ENCODE measurements at regions not wholly inside any gene's neighbourhood (a gene's known extent, or its start where the extent isn't known, plus 50 kb on each side); places are given as distances from the start of the nearest gene placed in this dataset.

DNA sequence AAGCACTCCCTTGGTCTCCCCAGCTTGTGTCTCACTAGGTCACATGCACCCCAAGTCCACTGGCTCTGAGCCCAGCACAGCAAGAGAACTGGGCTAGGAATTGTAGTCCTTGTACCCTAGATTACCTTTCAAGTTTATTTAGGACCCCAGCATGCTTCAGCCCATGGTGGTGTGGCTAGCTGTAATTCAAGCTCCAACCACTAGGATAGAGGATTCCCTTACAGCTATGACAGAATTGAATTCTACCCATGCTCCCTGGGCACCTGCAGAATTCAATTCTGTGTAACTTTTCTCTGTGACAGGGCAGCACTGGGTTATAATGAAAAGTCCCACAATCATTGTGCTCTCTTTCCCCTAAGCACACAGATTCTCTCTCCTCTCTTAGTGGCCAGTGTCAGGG is 253.8 kb upstream of the DMD start:
- Histone ChIP-seq H2BK12ac (ENCODE audit: low read length) (no peak overlapping the region), H2AFZ (ENCODE audit: insufficient read depth, low read length, poor library complexity) (no peak overlapping the region), H2AK5ac (ENCODE audit: low read length) (no peak overlapping the region)

DNA sequence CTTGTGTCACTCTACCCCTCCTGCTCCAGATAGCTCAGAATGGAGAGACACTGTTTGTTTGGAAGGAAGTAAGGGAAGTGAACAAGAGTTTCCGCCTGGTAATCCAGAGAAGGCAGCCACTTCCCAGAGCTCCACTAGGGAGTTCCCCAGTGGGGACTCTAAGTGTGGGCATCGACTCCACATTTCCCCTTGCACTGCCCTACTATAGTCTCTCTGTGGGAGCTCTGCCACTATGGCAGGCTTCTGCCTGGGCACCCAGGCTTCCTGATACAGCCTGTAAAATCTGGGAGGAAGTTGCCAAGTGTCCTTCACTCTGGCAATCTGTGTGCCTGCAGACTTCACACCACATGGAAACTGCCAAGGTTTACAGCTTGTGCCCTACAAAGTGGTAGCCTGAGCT is 245.8 kb upstream of the DMD start:
- Histone ChIP-seq H3K9me3 (ENCODE audit: insufficient read depth, low read depth, low read length) (no peaks in the 10 kb centered on the region), H4K91ac (ENCODE audit: low read depth, low read length) (no peak overlapping the region), H3K18ac (ENCODE audit: low read length) (no peak overlapping the region)

More for the DNA sequence above, 253.8 kb upstream of the DMD start:
- no peak for DNase-seq
- Histone ChIP-seq H3K14ac (ENCODE audit: low read length) (no peak overlapping the region), H3K4ac (ENCODE audit: low read depth, low read length) (no peak overlapping the region), H3K27ac (ENCODE audit: low read depth, low read length) (no peak overlapping the region), H2BK5ac (ENCODE audit: low read depth, low read length, poor library complexity) (no peak overlapping the region), H3K36me3 (ENCODE audit: control insufficient read depth in 1 of 2, insufficient read depth in 2 of 2, low read length in 2 of 2) (no peaks in the 10 kb centered on the region), H3K4me3 (ENCODE audit: low read depth, low read length) (no peak overlapping the region), H3K79me1 (ENCODE audit: low read length) (no peaks in the 10 kb centered on the region), H3K9ac (ENCODE audit: low read length) (no peak overlapping the region), H4K8ac (ENCODE audit: low read depth, low read length) (no peak overlapping the region), H3K27me3 (ENCODE audit: insufficient read depth, low read length) (no peaks in the 10 kb centered on the region), H3K4me1 (ENCODE audit: control insufficient read depth in 1 of 2, insufficient read depth in 2 of 2, low read length in 2 of 2) (no peaks in the 10 kb centered on the region), H4K12ac (ENCODE audit: low read depth, low read length) (no peak overlapping the region), H3K4me2 (ENCODE audit: low read length) (no peak overlapping the region), H4K91ac (ENCODE audit: low read depth, low read length) (no peak overlapping the region), H2BK120ac (ENCODE audit: insufficient read depth, low read length, poor library complexity) (no peak overlapping the region), H3K9me3 (ENCODE audit: insufficient read depth, low read depth, low read length) (no peaks in the 10 kb centered on the region), H3K18ac (ENCODE audit: low read length) (no peak overlapping the region), H3K23ac (ENCODE audit: low read length) (no peak overlapping the region), H3K79me2 (ENCODE audit: control insufficient read depth, insufficient read depth, low read length, poor library complexity) (no peaks in the 10 kb centered on the region)

DNA sequence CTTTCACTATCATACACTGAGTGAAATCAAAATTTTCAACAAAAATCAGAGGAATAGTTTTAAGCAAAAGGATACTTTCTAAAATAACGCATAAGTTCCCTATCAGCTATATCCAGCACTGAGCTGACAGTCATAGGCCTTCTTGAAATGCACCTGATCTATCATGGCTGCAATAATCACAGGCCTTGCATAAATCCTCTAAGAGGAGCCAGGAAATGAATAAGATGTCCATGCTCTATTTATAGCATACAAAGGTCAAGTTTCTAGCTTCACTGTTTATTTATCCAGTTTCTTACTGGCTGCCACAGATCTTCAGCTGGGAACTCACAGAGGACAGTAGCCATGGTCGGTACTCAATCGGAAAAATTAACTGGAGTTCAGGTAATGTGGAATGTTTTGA is 235.9 kb upstream of the DMD start:
- no peaks in the 10 kb centered on the region for H3K9me3 ChIP-seq (ENCODE audit: insufficient read depth, low read depth, low read length)
- H4K8ac ChIP-seq (ENCODE audit: low read depth, low read length), result no peak overlapping the region
- H3K9ac ChIP-seq (ENCODE audit: low read length), result no peak overlapping the region
- no peaks in the 10 kb centered on the region for H3K4me1 ChIP-seq (ENCODE audit: control insufficient read depth in 1 of 2, insufficient read depth in 2 of 2, low read length in 2 of 2)
- no peak overlapping the region for H3K4me3 ChIP-seq (ENCODE audit: low read depth, low read length)
- no peak overlapping the region for H4K91ac ChIP-seq (ENCODE audit: low read depth, low read length)
- H3K4ac ChIP-seq (ENCODE audit: low read depth, low read length), result no peak overlapping the region
- no peaks in the 10 kb centered on the region for H3K36me3 ChIP-seq (ENCODE audit: control insufficient read depth in 1 of 2, insufficient read depth in 2 of 2, low read length in 2 of 2)
- H4K12ac ChIP-seq (ENCODE audit: low read depth, low read length), result no peak overlapping the region
- no peak overlapping the region for H2BK12ac ChIP-seq (ENCODE audit: low read length)
- H3K14ac ChIP-seq (ENCODE audit: low read length), result no peak overlapping the region
- H3K79me1 ChIP-seq (ENCODE audit: low read length), result no peaks in the 10 kb centered on the region
- H2AK5ac ChIP-seq (ENCODE audit: low read length), result no peak overlapping the region
- no peak overlapping the region for H2BK120ac ChIP-seq (ENCODE audit: insufficient read depth, low read length, poor library complexity)
- H3K18ac ChIP-seq (ENCODE audit: low read length), result no peak overlapping the region
- H3K27ac ChIP-seq (ENCODE audit: low read depth, low read length), result no peak overlapping the region
- no CpG with 5 or more reads among the region's 3 CpGs for WGBS (ENCODE audit: extremely low coverage, insufficient coverage, insufficient read length)
- H2AFZ ChIP-seq (ENCODE audit: insufficient read depth, low read length, poor library complexity), result no peak overlapping the region
- H2BK5ac ChIP-seq (ENCODE audit: low read depth, low read length, poor library complexity), result no peak overlapping the region
- H3K23ac ChIP-seq (ENCODE audit: low read length), result no peak overlapping the region
- no peak for DNase-seq
- no peaks in the 10 kb centered on the region for H3K27me3 ChIP-seq (ENCODE audit: insufficient read depth, low read length)
- no peak overlapping the region for H3K4me2 ChIP-seq (ENCODE audit: low read length)
- no peaks in the 10 kb centered on the region for H3K79me2 ChIP-seq (ENCODE audit: control insufficient read depth, insufficient read depth, low read length, poor library complexity)

More for the DNA sequence above, 245.8 kb upstream of the DMD start:
- Histone ChIP-seq H3K36me3 (ENCODE audit: control insufficient read depth in 1 of 2, insufficient read depth in 2 of 2, low read length in 2 of 2) (no peaks in the 10 kb centered on the region), H3K27ac (ENCODE audit: low read depth, low read length) (no peak overlapping the region), H2AK5ac (ENCODE audit: low read length) (no peak overlapping the region), H3K4me2 (ENCODE audit: low read length) (no peak overlapping the region), H2AFZ (ENCODE audit: insufficient read depth, low read length, poor library complexity) (no peak overlapping the region), H3K79me2 (ENCODE audit: control insufficient read depth, insufficient read depth, low read length, poor library complexity) (no peaks in the 10 kb centered on the region), H2BK120ac (ENCODE audit: insufficient read depth, low read length, poor library complexity) (no peak overlapping the region), H3K9ac (ENCODE audit: low read length) (no peak overlapping the region), H3K27me3 (ENCODE audit: insufficient read depth, low read length) (no peaks in the 10 kb centered on the region), H3K14ac (ENCODE audit: low read length) (no peak overlapping the region), H4K8ac (ENCODE audit: low read depth, low read length) (no peak overlapping the region), H4K12ac (ENCODE audit: low read depth, low read length) (no peak overlapping the region), H3K4me1 (ENCODE audit: control insufficient read depth in 1 of 2, insufficient read depth in 2 of 2, low read length in 2 of 2) (no peaks in the 10 kb centered on the region), H3K4ac (ENCODE audit: low read depth, low read length) (no peak overlapping the region), H3K79me1 (ENCODE audit: low read length) (no peaks in the 10 kb centered on the region), H3K4me3 (ENCODE audit: low read depth, low read length) (no peak overlapping the region), H2BK5ac (ENCODE audit: low read depth, low read length, poor library complexity) (no peak overlapping the region), H3K23ac (ENCODE audit: low read length) (no peak overlapping the region), H2BK12ac (ENCODE audit: low read length) (no peak overlapping the region)
- WGBS (ENCODE audit: extremely low coverage, insufficient coverage, insufficient read length), result no CpG with 5 or more reads among the region's 2 CpGs
- DNase-seq, result no peak

DNA sequence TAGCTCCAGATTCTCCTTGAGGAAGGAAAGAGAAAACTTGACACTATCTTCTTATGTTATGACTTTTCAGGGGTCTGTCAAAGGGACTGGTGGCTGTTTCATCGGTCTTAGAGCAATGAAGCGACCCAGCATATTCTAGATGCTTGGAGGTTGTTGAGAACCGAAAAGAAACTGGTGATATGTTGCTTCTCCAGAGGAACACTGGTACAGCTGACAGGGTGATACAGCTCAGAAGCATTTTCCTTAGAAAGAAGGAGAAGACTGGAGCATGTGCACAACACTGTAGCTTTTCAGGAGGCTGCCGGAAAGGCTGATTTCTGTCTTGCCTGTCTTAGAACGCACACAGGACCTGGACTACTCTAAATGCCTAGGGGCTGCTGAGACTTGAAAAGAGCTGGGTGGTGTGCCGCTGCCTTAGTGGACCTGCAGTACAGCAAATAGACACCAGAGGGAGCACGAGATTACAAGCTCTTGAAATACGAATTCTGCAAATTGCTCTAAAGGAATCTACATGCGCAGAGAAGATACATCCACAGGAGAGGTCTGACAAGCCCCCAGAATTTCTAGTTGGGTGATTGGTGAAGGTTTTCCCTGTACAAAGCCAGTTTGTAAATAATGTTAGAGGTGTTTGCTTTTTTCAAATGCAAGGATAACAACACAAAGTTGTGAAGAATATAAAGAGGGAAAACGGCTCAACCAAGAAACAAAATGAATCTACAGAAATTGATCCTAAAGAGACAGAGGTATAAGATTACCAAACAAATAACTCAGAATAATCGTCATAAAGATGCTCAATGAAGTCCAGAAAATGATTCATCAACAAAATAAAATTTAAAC is 223.1 kb upstream of the DMD start:
- Histone ChIP-seq H3K4ac (ENCODE audit: low read depth, low read length) (no peak overlapping the region), H2BK5ac (ENCODE audit: low read depth, low read length, poor library complexity) (no peak overlapping the region), H2BK12ac (ENCODE audit: low read length) (no peak overlapping the region), H3K4me2 (ENCODE audit: low read length) (no peak overlapping the region), H4K8ac (ENCODE audit: low read depth, low read length) (no peak overlapping the region), H4K12ac (ENCODE audit: low read depth, low read length) (no peak overlapping the region), H2AK5ac (ENCODE audit: low read length) (no peak overlapping the region), H3K9ac (ENCODE audit: low read length) (no peak overlapping the region), H2BK120ac (ENCODE audit: insufficient read depth, low read length, poor library complexity) (no peak overlapping the region), H3K14ac (ENCODE audit: low read length) (no peak overlapping the region), H3K4me3 (ENCODE audit: low read depth, low read length) (no peak overlapping the region), H3K18ac (ENCODE audit: low read length) (no peak overlapping the region), H3K79me2 (ENCODE audit: control insufficient read depth, insufficient read depth, low read length, poor library complexity) (no peaks in the 10 kb centered on the region), H3K79me1 (ENCODE audit: low read length) (no peaks in the 10 kb centered on the region), H3K23ac (ENCODE audit: low read length) (no peak overlapping the region), H3K36me3 (ENCODE audit: control insufficient read depth in 1 of 2, insufficient read depth in 2 of 2, low read length in 2 of 2) (no peaks in the 10 kb centered on the region), H3K27ac (ENCODE audit: low read depth, low read length) (no peak overlapping the region), H3K4me1 (ENCODE audit: control insufficient read depth in 1 of 2, insufficient read depth in 2 of 2, low read length in 2 of 2) (no peaks in the 10 kb centered on the region), H2AFZ (ENCODE audit: insufficient read depth, low read length, poor library complexity) (no peak overlapping the region), H3K27me3 (ENCODE audit: insufficient read depth, low read length) (no peaks in the 10 kb centered on the region), H4K91ac (ENCODE audit: low read depth, low read length) (no peak overlapping the region), H3K9me3 (ENCODE audit: insufficient read depth, low read depth, low read length) (no peaks in the 10 kb centered on the region)
- DNase-seq, result peak; percentile 1 to 81
- no CpG with 5 or more reads among the region's 11 CpGs for WGBS (ENCODE audit: extremely low coverage, insufficient coverage, insufficient read length)

All from trophoblast cell (in vitro differentiated cells and primary cell).